ENCODE measurements at regions not wholly inside any gene's neighbourhood (a gene's known extent, or its start where the extent isn't known, plus 50 kb on each side); places are given as distances from the start of the nearest gene placed in this dataset.

GRCh38 chr18:24543086-24543794 is 82.8 kb downstream of the HRH4 start:
- Mint-ChIP-seq H3K27ac (ENCODE audit: unreplicated experiment) (no peak overlapping the region), H3K27me3 (ENCODE audit: unreplicated experiment) (peaks cover 30% of the 10 kb centered on the region), H3K36me3 (ENCODE audit: unreplicated experiment) (no peaks in the 10 kb centered on the region), H3K9me3 (ENCODE audit: unreplicated experiment) (no peaks in the 10 kb centered on the region), H3K4me1 (ENCODE audit: unreplicated experiment) (no peaks in the 10 kb centered on the region), H3K4me3 (ENCODE audit: unreplicated experiment) (no peak overlapping the region)
- TF ChIP-seq, protein P1, sequence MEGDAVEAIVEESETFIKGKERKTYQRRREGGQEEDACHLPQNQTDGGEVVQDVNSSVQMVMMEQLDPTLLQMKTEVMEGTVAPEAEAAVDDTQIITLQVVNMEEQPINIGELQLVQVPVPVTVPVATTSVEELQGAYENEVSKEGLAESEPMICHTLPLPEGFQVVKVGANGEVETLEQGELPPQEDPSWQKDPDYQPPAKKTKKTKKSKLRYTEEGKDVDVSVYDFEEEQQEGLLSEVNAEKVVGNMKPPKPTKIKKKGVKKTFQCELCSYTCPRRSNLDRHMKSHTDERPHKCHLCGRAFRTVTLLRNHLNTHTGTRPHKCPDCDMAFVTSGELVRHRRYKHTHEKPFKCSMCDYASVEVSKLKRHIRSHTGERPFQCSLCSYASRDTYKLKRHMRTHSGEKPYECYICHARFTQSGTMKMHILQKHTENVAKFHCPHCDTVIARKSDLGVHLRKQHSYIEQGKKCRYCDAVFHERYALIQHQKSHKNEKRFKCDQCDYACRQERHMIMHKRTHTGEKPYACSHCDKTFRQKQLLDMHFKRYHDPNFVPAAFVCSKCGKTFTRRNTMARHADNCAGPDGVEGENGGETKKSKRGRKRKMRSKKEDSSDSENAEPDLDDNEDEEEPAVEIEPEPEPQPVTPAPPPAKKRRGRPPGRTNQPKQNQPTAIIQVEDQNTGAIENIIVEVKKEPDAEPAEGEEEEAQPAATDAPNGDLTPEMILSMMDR (IDR thresholded peaks at IDR 0.05): no peak
- no peak for DNase-seq (ENCODE audit: extremely low spot score, unreplicated experiment)

DNA sequence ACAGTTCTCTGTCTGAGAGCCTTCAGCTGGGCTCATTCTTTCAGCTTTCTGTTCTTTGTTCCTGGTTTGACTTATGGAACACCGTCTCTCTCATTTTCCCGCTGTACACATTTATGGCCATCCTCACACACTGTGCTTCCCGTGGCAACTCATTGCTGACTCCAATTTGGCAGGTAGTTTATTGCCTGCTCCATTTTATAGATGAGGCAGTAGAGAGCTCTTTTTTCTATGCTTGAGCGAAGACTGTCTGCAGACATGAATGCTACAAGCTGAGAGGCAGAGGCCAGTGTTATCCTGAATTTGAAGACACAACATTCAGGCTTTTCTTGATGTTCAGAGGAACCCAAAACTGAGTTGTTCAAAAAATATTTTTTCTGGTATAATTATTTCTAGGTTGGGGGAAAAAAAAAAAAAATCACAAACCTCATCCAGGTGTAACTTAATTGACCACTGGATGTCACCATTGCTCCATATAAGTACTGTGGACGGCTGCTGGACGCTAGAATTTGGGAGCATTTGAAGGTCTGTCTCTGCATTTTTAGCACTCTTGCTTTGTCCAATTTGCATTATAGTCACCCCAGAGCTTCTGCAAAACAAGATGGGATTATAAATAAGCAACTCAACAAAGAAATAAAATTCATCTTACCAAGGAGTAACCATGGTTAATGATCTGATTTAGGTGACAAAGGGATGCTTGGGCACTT is 83.5 kb downstream of the HRH4 start:
- Mint-ChIP-seq H3K9me3 (ENCODE audit: unreplicated experiment) (no peaks in the 10 kb centered on the region), H3K27ac (ENCODE audit: unreplicated experiment) (no peak overlapping the region), H3K4me1 (ENCODE audit: unreplicated experiment) (no peaks in the 10 kb centered on the region), H3K4me3 (ENCODE audit: unreplicated experiment) (no peak overlapping the region), H3K36me3 (ENCODE audit: unreplicated experiment) (no peaks in the 10 kb centered on the region), H3K27me3 (ENCODE audit: unreplicated experiment) (peaks cover 23% of the 10 kb centered on the region)
- DNase-seq (ENCODE audit: extremely low spot score, unreplicated experiment): no peak
- TF ChIP-seq, protein P1 (IDR thresholded peaks at IDR 0.05): peak; percentile 51

DNA sequence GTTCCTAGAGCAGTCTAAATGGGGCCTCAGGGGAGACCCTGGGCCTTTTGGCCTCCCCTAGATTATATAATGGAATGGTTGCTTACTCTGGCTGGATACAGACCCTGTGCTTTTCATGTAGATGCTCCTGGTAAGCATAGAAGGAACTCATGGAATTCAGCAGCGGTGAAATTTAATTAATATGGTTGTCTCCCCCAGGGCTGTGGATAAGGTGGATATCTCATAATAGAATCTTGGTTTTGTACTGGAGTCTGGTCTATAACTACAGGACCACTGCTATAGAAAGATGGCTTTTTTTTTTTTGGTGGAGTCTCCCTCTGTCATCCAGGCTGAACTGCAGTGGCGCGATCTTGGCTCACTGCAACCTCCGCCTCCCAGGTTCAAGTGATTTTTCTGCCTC is 84.5 kb downstream of the HRH4 start:
- Mint-ChIP-seq H3K9me3 (ENCODE audit: unreplicated experiment) (no peaks in the 10 kb centered on the region), H3K27ac (ENCODE audit: unreplicated experiment) (no peak overlapping the region), H3K4me1 (ENCODE audit: unreplicated experiment) (no peaks in the 10 kb centered on the region)

GRCh38 chr18:24545651-24546050 is 85.2 kb downstream of the HRH4 start:
- no peaks in the 10 kb centered on the region for H3K9me3 Mint-ChIP-seq (ENCODE audit: unreplicated experiment)

More for the DNA sequence above, 84.5 kb downstream of the HRH4 start:
- TF ChIP-seq, protein P1 (IDR thresholded peaks at IDR 0.05): no peak
- Mint-ChIP-seq H3K27me3 (ENCODE audit: unreplicated experiment) (peaks cover 14% of the 10 kb centered on the region), H3K4me3 (ENCODE audit: unreplicated experiment) (no peak overlapping the region), H3K36me3 (ENCODE audit: unreplicated experiment) (no peaks in the 10 kb centered on the region)
- DNase-seq (ENCODE audit: extremely low spot score, unreplicated experiment): no peak

DNA sequence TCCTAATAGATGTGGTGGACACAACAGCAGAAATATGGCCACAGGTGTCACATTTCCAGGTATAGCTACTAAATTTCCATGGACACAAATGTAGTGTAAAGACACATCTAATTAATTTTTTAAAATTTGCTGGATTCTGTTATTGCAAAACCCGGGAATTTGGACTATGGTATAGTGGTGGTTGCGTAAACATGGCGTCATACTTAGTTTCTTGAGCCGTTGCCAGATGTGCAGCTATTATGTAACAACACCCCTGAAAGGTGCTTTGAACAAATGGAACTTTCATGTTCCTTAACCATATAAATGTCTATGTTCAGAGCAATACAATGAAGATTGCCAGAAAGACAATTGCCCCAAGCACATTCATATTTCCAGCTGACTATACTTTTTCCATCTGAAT is 85.9 kb downstream of the HRH4 start:
- Mint-ChIP-seq H3K36me3 (ENCODE audit: unreplicated experiment) (no peaks in the 10 kb centered on the region), H3K27me3 (ENCODE audit: unreplicated experiment) (peaks cover 14% of the 10 kb centered on the region), H3K27ac (ENCODE audit: unreplicated experiment) (no peak overlapping the region), H3K4me1 (ENCODE audit: unreplicated experiment) (no peaks in the 10 kb centered on the region), H3K9me3 (ENCODE audit: unreplicated experiment) (no peaks in the 10 kb centered on the region), H3K4me3 (ENCODE audit: unreplicated experiment) (no peak overlapping the region)
- no peak for DNase-seq (ENCODE audit: extremely low spot score, unreplicated experiment)
- TF ChIP-seq, protein P1 (IDR thresholded peaks at IDR 0.05): no peak

More at GRCh38 chr18:24545651-24546050, 85.2 kb downstream of the HRH4 start:
- DNase-seq (ENCODE audit: extremely low spot score, unreplicated experiment): no peak
- Mint-ChIP-seq H3K27me3 (ENCODE audit: unreplicated experiment) (peaks cover 14% of the 10 kb centered on the region), H3K4me3 (ENCODE audit: unreplicated experiment) (no peak overlapping the region), H3K4me1 (ENCODE audit: unreplicated experiment) (no peaks in the 10 kb centered on the region), H3K27ac (ENCODE audit: unreplicated experiment) (no peak overlapping the region), H3K36me3 (ENCODE audit: unreplicated experiment) (no peaks in the 10 kb centered on the region)
- TF ChIP-seq, protein P1 (IDR thresholded peaks at IDR 0.05): no peak

Measured in osteocyte (in vitro differentiated cells).